SK-N-MC (cell line): ENCODE measurements at regions not wholly inside any gene's neighbourhood (a gene's known extent, or its start where the extent isn't known, plus 50 kb on each side); places are given as distances from the start of the nearest gene placed in this dataset.

Experiments
- EZH2 ChIP-seq: fragments of 200-600 bp; sonication (generic); IDR thresholded peaks from one replicate; pipeline ENCODE4 v1.6.1; 2017; ENCODE audit warnings: antibody characterized with exemption
- FOXP2 ChIP-seq: optimal IDR thresholded peaks from 2 replicates; pipeline ENCODE3; 2011; ENCODE audit warnings: mild to moderate bottlenecking, moderate library complexity; ENCODE audit not compliant: insufficient read depth; ENCODE audit errors: extremely low read length, control extremely low read depth
- POLR2AphosphoS5 ChIP-seq: IDR thresholded peaks from 2 replicates; pipeline ENCODE4 v1.6.1; 2012; ENCODE audit warnings: mild to moderate bottlenecking, low read depth, low read length, borderline replicate concordance

DNA sequence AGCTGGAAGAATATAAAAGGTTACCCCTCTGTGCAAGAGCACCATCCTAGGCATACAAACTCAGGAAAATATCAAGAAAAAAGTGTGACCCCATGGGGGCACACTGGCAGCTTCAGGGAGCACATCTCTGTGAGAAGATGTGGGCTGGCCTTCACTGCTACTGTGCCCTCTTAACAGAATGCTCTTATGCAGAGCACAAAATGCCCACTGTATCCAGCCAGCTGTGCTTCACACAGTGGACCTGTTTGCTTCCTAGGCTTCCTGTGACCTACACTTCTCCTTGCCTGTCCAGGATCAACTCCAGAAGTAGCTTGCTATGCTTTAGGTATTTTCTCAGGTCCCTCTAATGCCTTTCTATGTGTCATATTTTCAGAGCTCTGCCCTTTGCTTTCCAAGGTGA lies 380.2 kb upstream of the MMS22L start:
- TF ChIP-seq POLR2AphosphoS5, result no peak
- no peak for TF ChIP-seq EZH2
- no peak for TF ChIP-seq FOXP2
